ENCODE measurements at regions not wholly inside any gene's neighbourhood (a gene's known extent, or its start where the extent isn't known, plus 50 kb on each side); places are given as distances from the start of the nearest gene placed in this dataset.

DNA sequence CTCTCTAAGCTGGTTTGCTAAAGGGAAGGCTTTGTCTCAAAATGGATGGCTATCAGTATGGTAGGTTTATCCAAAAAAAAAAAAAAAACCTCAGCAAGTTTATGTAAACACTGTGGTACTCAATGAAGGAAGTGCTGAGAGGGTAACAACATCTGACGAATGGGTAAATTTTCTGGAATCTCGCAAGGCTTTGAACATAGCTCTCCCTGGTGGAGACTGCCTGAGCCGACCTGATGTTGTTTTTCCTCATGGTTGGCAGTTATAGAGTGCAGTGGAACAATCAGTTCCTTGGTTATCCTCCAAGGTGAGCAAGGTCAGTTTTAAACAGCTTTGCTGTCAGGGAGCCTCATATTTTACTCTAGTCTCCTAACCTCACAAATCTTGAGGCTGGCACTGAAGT, 94.6 kb downstream of the ZPLD1 start:
- in situ Hi-C loops (cut with MboI; ENCODE audit: low sequenced_read_pairs), result loop anchor here (25.0 kb wide), 1 partner anchor 717 kb away; no protein-coding TSS in a partner anchor

DNA sequence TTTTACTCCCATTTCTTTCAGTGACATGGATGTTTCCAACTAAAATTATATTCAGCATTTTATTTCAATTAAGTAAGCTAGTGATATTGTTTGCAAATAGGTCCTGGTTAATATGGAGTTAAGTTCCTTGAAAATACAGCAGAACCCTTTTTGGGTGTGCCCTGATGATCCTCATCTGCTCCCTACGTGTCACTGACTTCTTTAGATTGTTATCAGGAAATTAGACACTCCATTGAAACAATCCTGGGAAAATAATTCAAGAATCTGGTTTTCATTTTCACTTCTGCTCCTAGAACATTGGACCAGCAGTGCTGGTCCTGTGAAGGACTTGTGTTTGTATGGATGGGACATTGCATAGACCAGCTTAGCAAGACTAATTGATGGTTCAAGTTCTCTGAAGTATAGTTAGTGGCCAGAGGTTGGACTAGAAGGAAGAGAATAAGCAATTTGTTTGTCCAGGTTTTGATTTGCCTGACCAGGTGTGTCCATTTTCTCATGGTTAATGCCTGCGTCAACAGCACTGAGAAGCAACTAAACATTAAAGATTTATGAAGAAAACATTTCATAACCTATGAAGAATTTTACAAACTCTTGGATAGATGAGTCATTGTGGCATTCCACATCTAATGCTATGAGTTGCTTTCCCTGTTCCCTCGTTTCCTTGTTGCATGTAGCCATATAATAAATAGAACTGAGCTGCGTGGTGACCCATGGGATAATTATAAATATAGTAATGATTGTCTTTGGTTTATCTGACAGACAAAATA, 95.8 kb downstream of the ZPLD1 start:
- in situ Hi-C loops (cut with MboI; ENCODE audit: low sequenced_read_pairs), result loop anchor here (10.0 to 25.0 kb wide), 2 partner anchors 296 to 718 kb away; no protein-coding TSS in a partner anchor

- in situ Hi-C loops (cut with MboI; ENCODE audit: low sequenced_read_pairs), result loop anchor here (10.0 to 25.0 kb wide), 2 partner anchors 297 to 719 kb away; no protein-coding TSS in a partner anchor
These were observed 96.9 kb downstream of the ZPLD1 start for GRCh38 chr3:102531686-102532085.

DNA sequence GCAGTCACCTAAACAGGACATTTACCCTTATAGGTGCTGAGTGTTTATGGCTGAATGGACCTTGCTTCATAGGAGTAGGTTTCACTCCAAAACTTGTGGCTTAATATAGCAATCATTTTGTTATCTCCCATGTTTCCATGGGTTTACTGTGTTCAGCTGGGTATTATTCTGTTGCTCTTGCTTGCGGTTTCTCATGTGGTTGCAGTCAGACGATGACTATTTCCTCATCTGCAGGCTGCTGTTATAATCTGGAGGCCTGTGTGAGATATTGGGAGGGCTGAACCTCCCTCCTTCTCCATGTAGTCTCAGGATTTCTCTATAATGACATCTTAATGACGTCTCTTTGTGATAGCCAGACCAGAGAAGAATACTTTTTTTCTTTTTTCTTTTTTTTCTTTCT, 98.1 kb downstream of the ZPLD1 start:
- in situ Hi-C loops (cut with MboI; ENCODE audit: low sequenced_read_pairs), result loop anchor here (10.0 to 25.0 kb wide), 2 partner anchors 298 to 721 kb away; no protein-coding TSS in a partner anchor

GRCh38 chr3:102533784-102534183, 99.0 kb downstream of the ZPLD1 start:
- in situ Hi-C loops (cut with MboI; ENCODE audit: low sequenced_read_pairs), result loop anchor here (10.0 to 25.0 kb wide), 2 partner anchors 299 to 721 kb away; no protein-coding TSS in a partner anchor

GRCh38 chr3:102536456-102536855, 101.6 kb downstream of the ZPLD1 start:
- in situ Hi-C loops (cut with MboI; ENCODE audit: low sequenced_read_pairs), result loop anchor here (10.0 to 25.0 kb wide), 2 partner anchors 302 to 724 kb away; no protein-coding TSS in a partner anchor

- in situ Hi-C loops (cut with MboI; ENCODE audit: low sequenced_read_pairs), result loop anchor here (10.0 to 25.0 kb wide), 2 partner anchors 302 to 725 kb away; no protein-coding TSS in a partner anchor
These were observed 102.3 kb downstream of the ZPLD1 start for GRCh38 chr3:102537123-102537522.

GRCh38 chr3:102544741-102545140, 109.9 kb downstream of the ZPLD1 start:
- in situ Hi-C loops (cut with MboI; ENCODE audit: low sequenced_read_pairs), result loop anchor here (25.0 kb wide), 1 partner anchor 732 kb away; no protein-coding TSS in a partner anchor

DNA sequence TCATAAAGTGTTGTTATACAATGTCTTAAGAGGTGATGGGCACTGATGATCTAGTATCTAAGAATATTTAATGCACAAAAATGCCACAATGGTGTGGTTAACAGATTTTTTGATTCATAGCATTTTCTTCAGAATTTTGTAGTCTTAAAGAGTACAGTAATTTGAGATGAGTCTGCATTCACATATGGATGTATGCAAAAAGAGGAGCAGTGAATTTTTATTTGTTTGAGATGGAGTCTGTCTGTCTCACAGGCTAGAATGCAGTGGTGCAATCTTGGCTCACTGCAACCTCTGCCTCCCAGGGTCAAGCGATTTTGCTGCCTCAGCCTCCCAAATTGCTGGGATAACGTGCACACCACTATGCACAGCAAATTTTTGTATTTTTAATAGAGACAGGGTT, 110.5 kb downstream of the ZPLD1 start:
- in situ Hi-C loops (cut with MboI; ENCODE audit: low sequenced_read_pairs), result loop anchor here (25.0 kb wide), 1 partner anchor 733 kb away; no protein-coding TSS in a partner anchor

DNA sequence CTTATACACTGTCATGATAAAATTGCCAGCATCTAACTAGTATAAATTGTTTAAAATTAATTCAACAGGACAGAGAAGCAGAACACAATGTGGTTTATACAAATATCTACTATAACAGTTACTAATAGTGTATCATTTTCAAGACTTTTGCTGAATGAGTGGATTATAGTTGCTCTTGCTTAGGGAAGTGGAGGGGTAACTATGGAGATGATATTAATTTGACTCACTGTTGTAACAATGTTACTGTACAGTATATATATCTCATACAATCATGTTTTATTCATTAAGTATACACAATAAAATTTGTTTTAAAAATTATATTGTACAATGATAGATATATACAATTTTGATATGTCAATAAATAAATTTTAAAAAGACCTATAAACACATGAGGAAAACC, 119.1 kb downstream of the ZPLD1 start:
- in situ Hi-C loops (cut with MboI; ENCODE audit: low sequenced_read_pairs), result no loop called here

- in situ Hi-C loops (cut with MboI; ENCODE audit: low sequenced_read_pairs), result no loop called here
These were observed 135.7 kb downstream of the ZPLD1 start for GRCh38 chr3:102570511-102570910.

DNA sequence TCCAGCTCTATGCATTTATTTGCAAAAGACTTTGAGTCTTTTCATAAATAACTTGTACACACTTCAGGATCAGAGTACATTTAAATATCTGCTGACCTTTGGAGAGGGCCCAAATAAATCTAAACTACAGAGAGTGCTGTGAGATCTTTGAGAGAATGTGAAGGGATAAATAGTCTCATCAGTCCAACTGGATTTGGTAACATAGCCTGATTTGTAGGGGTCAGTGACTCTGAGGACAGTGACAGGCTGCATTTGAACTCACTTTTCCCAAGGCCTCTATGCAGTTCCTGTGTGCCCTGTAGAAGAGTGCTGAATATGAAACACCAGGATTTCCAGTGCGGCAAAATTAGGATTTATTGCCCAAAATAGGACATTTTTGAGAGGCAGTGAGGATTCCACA, 136.2 kb downstream of the ZPLD1 start:
- in situ Hi-C loops (cut with MboI; ENCODE audit: low sequenced_read_pairs), result no loop called here

- in situ Hi-C loops (cut with MboI; ENCODE audit: low sequenced_read_pairs), result no loop called here
These were observed 137.0 kb downstream of the ZPLD1 start for GRCh38 chr3:102571720-102572384.

- in situ Hi-C loops (cut with MboI; ENCODE audit: low sequenced_read_pairs), result no loop called here
These were observed 138.7 kb downstream of the ZPLD1 start for GRCh38 chr3:102573483-102574028.

- in situ Hi-C loops (cut with MboI; ENCODE audit: low sequenced_read_pairs), result no loop called here
These were observed 139.5 kb downstream of the ZPLD1 start for GRCh38 chr3:102574355-102574754.

GRCh38 chr3:102576651-102577050, 141.8 kb downstream of the ZPLD1 start:
- in situ Hi-C loops (cut with MboI; ENCODE audit: low sequenced_read_pairs), result no loop called here

DNA sequence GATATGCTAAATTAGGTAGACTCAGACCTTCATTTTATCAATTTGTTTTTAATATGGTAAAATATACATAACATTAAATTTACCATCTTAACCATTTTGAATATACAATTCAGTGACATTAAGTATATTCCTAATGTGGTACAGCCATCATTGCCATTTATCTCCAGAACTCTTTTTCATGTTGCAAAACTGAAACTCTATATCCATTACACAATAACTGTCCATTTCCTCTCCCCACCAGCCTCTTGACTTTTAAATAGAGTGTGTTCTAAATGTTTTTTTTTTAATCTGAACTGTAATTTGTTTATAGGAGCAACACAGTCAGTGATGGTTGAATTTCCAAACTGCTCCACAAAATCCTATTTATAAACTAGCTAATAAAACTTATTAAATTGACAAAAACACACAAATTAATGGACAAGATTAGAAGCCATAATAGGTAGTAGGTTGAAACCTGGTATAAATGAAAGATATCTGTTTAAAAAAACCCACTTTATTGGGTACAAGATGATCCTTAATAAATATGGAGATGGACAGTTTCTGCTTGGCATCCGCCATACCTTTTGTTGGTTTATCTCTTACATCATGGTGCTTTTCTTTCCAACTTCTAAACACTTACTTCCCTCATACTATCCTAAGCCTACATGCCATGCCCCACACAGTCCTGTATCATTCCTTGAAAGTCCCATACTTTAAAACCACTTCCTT, 142.4 kb downstream of the ZPLD1 start:
- in situ Hi-C loops (cut with MboI; ENCODE audit: low sequenced_read_pairs), result no loop called here

DNA sequence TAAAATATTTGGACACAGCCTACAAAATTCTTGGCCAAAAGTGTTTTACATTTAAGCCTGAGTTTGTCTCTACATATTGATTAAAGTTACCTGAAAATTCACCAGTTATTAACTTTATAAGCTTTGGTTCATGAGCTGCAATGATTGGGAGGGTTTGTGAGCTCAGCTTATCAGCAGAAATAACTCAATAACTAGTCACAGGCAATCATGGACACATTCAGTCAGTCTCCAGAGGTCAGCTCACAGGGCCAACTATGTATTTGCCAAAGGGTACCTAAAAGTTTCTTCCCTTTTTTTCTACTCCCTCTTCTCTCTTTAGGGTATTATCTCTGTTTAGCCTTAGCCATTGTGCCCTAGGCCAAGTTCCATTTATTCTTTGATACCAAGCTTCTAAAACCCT, 145.9 kb downstream of the ZPLD1 start:
- in situ Hi-C loops (cut with MboI; ENCODE audit: low sequenced_read_pairs), result no loop called here

DNA sequence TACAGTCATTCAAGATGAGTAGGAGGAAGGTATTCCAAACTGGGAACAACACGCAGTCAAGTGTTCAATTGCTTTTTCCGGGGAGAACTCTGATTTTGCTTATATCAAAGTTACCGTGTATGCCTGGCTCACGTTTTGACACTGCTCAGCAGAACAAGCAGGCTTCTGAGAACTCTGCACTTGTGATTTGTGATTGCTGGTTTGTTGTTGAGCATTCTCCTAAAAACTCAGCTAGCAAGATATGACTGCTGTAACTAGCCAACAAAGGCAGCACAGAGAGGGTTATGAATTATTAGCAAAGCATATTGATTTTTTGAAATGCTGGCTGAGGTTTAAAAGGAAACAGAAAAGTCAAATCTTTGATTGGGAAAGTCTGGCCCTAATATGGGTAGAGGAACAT, 151.7 kb downstream of the ZPLD1 start:
- in situ Hi-C loops (cut with MboI; ENCODE audit: low sequenced_read_pairs), result no loop called here

GRCh38 chr3:102593812-102594602, 159.2 kb downstream of the ZPLD1 start:
- in situ Hi-C loops (cut with MboI; ENCODE audit: low sequenced_read_pairs), result no loop called here

All from HL-60/S4 (cell line).